Gastroesophageal sphincter (tissue), 3 donors: ENCODE measurements at regions not wholly inside any gene's neighbourhood (a gene's known extent, or its start where the extent isn't known, plus 50 kb on each side); places are given as distances from the start of the nearest gene placed in this dataset.

Source experiments
- CTCF ChIP-seq, 4 experiments: fragments of 200-600 bp in 2 of 4; fragments of 450-650 bp in 2 of 4; sonication (generic) in 1 of 4; IDR thresholded peaks; one replicate each; pipeline ENCODE4 v1.5.1; 2017 to 2019; ENCODE audit warnings: antibody characterized with exemption in 4 of 4, mild to moderate bottlenecking in 2 of 4, moderate library complexity in 2 of 4
- POLR2A ChIP-seq, 2 donors: fragments of 450-650 bp; IDR thresholded peaks; one replicate each; pipeline ENCODE4 v1.6.1; 2017; ENCODE audit warnings: antibody characterized with exemption in 2 of 2, mild to moderate bottlenecking in 2 of 2, moderate library complexity in 1 of 2
- POLR2AphosphoS5 ChIP-seq: sonication (generic); formaldehyde crosslinking; IDR thresholded peaks from one replicate; pipeline ENCODE4 v1.6.1; 2017; ENCODE audit warnings: antibody characterized with exemption

GRCh38 chr12:67593041-67593440, 55.5 kb upstream of the DYRK2 start:
- no peak for TF ChIP-seq CTCF (IDR thresholded peaks at IDR 0.05)
- TF ChIP-seq POLR2AphosphoS5, result no peak
- no peak for TF ChIP-seq POLR2A (IDR thresholded peaks at IDR 0.05)
